NCI-H748 treated with DMSO at 0.1 percent for 48 hours (cell line): ENCODE measurements at regions not wholly inside any gene's neighbourhood (a gene's known extent, or its start where the extent isn't known, plus 50 kb on each side); places are given as distances from the start of the nearest gene placed in this dataset.
A peak's percentile ranks its signal among the peaks of the same experiment; 100 is the strongest.

Experiments
- DNase-seq: peaks from one replicate; lab custom pipeline; 2025; lab: John Stamatoyannopoulos, UW

DNA sequence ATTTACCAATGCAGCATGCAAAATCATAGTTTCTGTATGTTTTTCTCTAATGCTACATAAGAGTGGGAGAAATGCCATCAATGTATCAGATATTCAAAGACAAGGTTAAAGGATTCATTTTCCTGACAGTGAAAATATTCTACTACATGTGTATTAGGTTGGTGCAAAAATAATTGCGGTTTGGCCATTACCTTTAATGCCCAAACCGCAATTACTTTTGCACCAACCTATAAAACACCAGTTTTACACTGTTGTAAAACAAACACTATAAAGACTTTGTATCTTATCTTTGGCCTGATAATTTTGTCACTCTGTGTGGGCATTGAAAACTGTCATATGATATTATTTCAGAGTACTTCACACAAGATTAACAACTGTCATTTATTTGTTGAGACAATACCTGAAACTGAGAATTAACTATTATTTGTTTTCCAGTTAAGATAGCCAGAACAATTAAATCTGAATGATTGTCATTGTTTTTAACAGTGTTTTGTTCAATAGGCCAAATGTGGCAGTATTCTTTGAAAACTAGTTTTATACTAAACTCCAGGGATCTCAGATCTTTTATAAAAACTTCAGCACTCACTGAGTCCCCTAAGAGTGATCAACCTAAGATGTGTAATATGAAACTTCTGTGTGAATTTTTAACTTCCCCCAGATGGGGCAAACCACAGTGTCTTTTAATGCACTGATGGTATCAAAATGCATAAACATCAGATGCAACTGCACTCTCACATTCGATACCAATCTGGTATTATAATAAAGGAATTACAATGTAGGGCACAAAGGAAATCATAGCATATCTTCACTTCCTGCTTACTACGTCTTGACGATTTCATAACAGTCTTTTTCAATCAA is 53.8 kb upstream of the FBN2 start:
- no peak for DNase-seq

DNA sequence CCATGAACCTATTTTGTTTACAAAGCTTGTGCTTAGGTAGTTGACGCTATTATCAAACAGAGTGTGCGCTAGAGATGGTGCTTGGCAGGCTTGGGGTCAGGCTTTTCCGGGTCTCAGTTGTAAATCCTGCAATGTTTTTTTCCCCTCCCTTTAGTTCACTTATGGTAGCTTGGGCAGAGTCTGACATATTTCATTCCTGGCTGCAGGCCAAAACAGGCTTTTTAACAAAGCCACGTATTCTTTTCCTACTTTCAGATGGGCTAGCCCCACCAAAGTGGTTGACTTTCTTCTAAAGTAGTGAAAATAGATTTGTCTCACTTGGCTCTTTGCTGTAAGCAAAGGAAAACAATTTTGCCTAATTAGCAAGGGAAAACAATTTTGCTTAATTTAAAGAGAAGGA is 58.0 kb upstream of the FBN2 start:
- peak; percentile 33 for DNase-seq

DNA sequence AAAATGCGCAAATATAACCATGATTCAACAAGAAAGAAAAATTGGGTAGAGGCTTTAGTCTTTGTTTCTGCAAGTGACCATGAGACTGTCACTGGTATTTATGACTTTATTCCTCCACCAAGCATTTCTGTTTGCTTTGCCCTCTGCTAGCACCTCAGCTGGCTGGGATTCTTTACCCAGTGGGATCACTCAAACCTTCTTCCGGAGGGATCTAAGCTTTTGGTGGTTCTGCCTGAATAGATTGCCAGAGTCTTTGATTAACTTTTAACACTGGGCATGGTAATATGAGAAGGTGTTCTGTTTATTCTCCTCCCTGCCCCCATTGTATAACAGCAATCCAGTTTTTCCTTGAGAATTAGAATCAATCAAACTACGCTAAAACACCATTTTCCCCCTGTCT is 59.1 kb upstream of the FBN2 start:
- DNase-seq = no peak

- no peak for DNase-seq
These were observed 75.1 kb upstream of the FBN2 start for GRCh38 chr5:128613128-128613527.

DNA sequence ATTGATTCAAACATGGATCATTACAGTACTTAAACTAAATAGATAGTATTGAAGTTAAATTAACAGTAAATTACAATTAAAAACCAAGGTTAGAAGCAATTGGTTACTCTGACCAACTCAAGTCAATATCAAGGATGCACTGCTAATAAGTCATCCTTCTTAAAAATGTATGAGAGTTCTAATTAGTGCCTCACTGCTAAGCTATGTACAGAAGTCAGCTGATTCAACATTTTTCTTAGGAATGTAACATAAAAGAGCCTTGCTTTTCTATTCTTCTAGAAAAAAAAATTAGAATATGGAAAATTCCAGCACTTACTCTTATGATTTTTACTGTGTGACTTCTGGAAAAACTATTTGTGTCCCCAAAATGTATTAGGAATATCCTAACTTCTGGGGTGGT is 75.7 kb upstream of the FBN2 start:
- no peak for DNase-seq

DNA sequence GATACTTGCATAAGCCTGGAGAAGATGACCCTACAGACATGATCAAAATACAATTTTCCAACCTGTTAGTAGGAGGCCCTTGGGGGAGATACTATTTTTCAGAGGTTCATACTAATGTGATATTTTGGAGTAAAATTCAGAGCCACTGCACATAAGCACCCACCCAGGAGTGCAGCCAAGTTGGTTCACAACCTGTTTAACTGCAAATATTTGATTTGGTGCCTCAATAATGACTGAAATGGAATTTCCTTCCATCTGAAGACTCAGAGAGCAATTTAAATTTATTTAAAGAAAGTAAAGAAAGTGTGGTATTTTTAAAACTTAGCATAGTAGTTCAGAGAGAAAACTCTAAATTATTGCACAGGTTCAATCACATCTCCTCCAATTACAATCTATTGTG is 77.5 kb upstream of the FBN2 start:
- DNase-seq = no peak

GRCh38 chr5:128626536-128627090 is 88.6 kb upstream of the FBN2 start:
- DNase-seq = no peak

DNA sequence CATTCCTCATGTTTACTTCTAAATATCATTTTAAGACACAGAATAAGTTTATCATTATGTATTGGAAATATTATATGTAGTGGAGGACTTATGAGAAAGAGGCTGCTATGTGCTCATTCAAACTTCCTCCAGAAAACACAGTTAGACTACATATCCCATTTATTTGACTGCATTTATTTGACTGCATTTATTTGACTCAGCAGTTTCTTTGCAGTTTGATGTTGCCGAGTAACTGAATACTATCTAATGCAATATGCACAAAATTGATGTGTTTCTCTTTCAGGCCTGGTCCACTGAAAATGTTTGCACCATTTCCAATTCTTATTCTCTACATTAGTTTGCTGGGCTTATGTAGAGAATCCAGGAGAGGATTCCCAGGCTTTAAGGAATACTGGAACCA is 89.9 kb upstream of the FBN2 start:
- no peak for DNase-seq

- no peak for DNase-seq
These were observed 91.1 kb upstream of the FBN2 start for GRCh38 chr5:128629157-128629556.

DNA sequence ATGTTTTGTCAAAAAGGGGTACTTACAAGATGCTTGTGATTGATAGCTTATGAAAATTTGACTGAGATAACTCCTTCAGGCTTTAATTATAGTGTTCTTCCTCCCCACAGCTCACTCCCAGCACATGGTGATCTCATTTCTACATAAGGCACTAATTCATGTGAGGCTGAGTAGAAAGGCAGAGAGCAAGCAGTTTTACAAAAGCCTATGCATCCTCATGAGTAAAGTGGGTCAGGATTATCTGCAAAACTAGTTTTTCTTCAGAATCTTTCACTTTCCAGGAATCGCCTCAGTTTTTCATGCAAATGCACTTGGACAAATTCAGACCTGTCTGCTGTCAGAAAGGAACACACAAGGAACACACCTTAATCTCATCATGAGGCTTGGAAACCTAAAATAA is 92.1 kb upstream of the FBN2 start:
- DNase-seq = no peak

DNA sequence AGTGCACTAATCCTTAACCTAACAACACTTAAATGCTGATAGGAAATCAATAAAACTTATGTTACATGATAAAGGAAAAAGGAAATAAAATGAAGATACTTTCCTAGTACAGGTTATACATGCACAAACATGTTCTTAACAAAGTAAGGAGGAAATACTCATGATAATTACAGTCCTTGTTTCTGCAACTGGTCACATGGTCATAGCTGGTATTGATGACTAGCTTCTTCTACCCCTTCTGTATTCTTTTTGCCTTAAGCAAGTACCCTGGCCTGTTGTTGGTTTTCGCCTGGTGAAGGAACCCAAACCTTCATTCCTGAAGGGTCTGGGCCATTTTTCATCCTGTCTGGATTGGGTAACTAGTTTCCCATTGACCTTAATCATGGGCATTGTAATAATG is 93.7 kb upstream of the FBN2 start:
- no peak for DNase-seq

GRCh38 chr5:128632264-128632663 is 94.2 kb upstream of the FBN2 start:
- DNase-seq = no peak

DNA sequence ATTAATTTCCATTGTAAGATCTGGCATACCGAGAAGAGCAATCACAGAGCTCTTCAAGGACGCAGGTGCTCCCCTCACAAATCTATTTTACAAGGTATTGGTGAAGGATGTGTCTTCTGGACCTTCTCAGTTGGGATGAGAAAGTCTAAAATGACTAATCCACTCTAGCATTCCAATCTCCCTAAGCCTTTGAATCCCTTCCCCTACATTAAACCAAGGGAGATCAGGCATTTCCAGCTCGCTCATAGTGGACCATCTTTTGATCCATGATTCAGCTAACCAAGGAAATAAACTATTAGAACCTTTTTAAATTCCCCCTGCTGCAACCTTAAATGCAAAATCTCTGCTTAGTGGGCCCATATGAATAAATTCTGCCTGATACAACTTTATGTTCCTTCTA is 95.9 kb upstream of the FBN2 start:
- no peak for DNase-seq

- DNase-seq = no peak
These were observed 97.3 kb upstream of the FBN2 start for GRCh38 chr5:128635379-128635778.

GRCh38 chr5:128636361-128636760 is 98.3 kb upstream of the FBN2 start:
- DNase-seq = no peak

- no peak for DNase-seq
These were observed 99.0 kb upstream of the FBN2 start for GRCh38 chr5:128637031-128637430.

- DNase-seq = no peak
These were observed 103.8 kb upstream of the FBN2 start for GRCh38 chr5:128641861-128642260.

GRCh38 chr5:128644863-128645262 is 106.8 kb upstream of the FBN2 start:
- no peak for DNase-seq

GRCh38 chr5:128645581-128645980 is 107.5 kb upstream of the FBN2 start:
- DNase-seq = no peak

- DNase-seq = no peak
These were observed 108.1 kb upstream of the FBN2 start for GRCh38 chr5:128646176-128646575.

GRCh38 chr5:128649192-128649591 is 111.1 kb upstream of the FBN2 start:
- DNase-seq = no peak

DNA sequence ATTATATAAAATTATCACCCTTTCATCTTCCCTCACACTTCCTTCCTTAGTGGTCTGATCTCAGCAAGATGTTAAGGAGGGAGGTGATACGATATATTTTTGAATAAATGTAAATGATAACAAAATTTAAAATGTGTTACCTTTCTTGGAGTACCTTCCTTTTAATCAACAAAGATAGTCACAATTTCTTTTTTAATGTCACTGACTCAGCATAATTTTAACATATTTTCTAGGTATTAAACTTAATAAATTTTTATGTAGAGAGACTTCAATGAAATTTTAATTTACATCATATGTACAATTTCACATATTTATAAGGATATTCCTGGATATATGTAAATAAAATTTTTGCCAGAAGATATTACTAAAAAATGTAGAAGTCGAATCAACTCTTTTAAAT is 125.0 kb upstream of the FBN2 start:
- no peak for DNase-seq

- no peak for DNase-seq
These were observed 127.8 kb upstream of the FBN2 start for GRCh38 chr5:128665747-128666355.

DNA sequence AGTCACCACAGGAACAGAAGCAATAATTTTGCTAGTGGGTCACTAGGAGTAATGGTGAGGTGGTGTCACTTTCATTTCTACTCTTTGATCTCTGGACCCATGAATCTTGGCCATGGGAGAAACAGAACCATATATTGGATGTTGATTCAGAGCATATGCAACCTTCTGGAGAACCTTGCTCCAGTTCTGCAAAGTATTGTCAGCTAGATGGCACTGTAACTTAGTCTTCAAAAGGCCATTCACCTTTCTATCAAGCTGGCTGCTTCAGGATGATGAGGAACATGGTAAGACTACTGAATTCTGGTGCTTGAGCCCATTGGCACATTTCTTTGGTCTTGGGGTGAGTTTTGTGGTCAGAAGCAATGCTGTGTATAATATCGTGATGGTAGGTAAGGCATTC is 129.1 kb upstream of the FBN2 start:
- no peak for DNase-seq
